BE2C (cell line): ENCODE measurements at regions not wholly inside any gene's neighbourhood (a gene's known extent, or its start where the extent isn't known, plus 50 kb on each side); places are given as distances from the start of the nearest gene placed in this dataset.

Source experiments
- DNase-seq: peaks from one replicate; pipeline ENCODE4 v3.0.0-alpha.2; 2020
- H3K27me3 ChIP-seq: fragments of 250-450 bp; sonication (Bioruptor Pico); 2 replicates; pipeline ENCODE4 v1.5.1; 2020; ENCODE audit warnings: mild to moderate bottlenecking
- H3K36me3 ChIP-seq: fragments of 250-450 bp; sonication (Bioruptor Pico); 2 replicates; pipeline ENCODE4 v1.5.1; 2020; ENCODE audit warnings: mild to moderate bottlenecking
- H3K4me1 ChIP-seq: fragments of 250-450 bp; sonication (Bioruptor Pico); 2 replicates; pipeline ENCODE4 v1.5.1; 2020
- H3K4me3 ChIP-seq: 2 replicates; pipeline ENCODE4 v1.5.1; 2011; ENCODE audit warnings: low read depth, low read length
- H3K9me3 ChIP-seq: fragments of 250-450 bp; sonication (Bioruptor Pico); 2 replicates; pipeline ENCODE4 v1.5.1; 2020
- CTCF ChIP-seq: IDR thresholded peaks from 2 replicates; pipeline ENCODE4 v1.5.1; 2012; ENCODE audit warnings: mild to moderate bottlenecking, low read depth, low read length

- Histone ChIP-seq H3K36me3 (no peaks in the 10 kb centered on the region), H3K4me3 (no peak overlapping the region)
- TF ChIP-seq CTCF, result no peak
Measured at GRCh38 chr12:126993898-126994297, 1273.1 kb upstream of the TMEM132C start.

DNA sequence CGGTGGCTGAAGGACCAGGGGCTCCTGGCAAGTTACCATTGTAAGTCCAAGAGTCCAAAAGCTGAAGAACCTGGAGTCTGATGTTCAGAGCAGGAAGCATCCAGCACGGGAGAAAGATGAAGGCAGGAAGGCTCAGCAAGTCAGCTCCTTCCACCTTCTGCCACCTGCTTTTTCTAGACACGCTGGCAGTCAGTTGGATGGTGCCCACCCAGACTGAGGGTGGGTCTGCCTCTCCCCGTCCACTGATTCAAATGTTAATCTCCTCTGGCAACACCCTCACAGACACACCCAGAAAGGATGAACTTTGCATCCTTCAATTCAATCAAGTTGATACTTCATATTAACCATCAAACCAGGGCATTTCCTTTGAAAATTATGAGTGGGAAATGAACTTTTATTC is 1272.4 kb upstream of the TMEM132C start:
- TF ChIP-seq CTCF, result no peak
- H3K27me3 ChIP-seq, result no peaks in the 10 kb centered on the region
- DNase-seq, result no peak
- H3K36me3 ChIP-seq, result no peaks in the 10 kb centered on the region
- no peaks in the 10 kb centered on the region; the same call in 1 of the 2 replicates for H3K9me3 ChIP-seq
- H3K4me1 ChIP-seq, result no peaks in the 10 kb centered on the region
- no peak overlapping the region for H3K4me3 ChIP-seq

More at GRCh38 chr12:126993898-126994297, 1273.1 kb upstream of the TMEM132C start:
- no peaks in the 10 kb centered on the region; the same call in 1 of the 2 replicates for H3K9me3 ChIP-seq
- no peaks in the 10 kb centered on the region for H3K27me3 ChIP-seq
- DNase-seq, result no peak
- H3K4me1 ChIP-seq, result no peaks in the 10 kb centered on the region

- H3K9me3 ChIP-seq, result no peaks in the 10 kb centered on the region
- no peak for TF ChIP-seq CTCF
- no peaks in the 10 kb centered on the region for H3K36me3 ChIP-seq
- DNase-seq, result no peak
- no peak overlapping the region for H3K4me3 ChIP-seq
- H3K4me1 ChIP-seq, result no peaks in the 10 kb centered on the region
- no peaks in the 10 kb centered on the region for H3K27me3 ChIP-seq
Measured at GRCh38 chr12:126998031-126998430, 1268.9 kb upstream of the TMEM132C start.

- TF ChIP-seq CTCF, result no peak
- DNase-seq, result no peak
- Histone ChIP-seq H3K36me3 (no peaks in the 10 kb centered on the region), H3K4me3 (no peak overlapping the region), H3K4me1 (no peaks in the 10 kb centered on the region), H3K9me3 (no peaks in the 10 kb centered on the region), H3K27me3 (no peaks in the 10 kb centered on the region)
Measured at GRCh38 chr12:126998747-126999285, 1268.2 kb upstream of the TMEM132C start.

DNA sequence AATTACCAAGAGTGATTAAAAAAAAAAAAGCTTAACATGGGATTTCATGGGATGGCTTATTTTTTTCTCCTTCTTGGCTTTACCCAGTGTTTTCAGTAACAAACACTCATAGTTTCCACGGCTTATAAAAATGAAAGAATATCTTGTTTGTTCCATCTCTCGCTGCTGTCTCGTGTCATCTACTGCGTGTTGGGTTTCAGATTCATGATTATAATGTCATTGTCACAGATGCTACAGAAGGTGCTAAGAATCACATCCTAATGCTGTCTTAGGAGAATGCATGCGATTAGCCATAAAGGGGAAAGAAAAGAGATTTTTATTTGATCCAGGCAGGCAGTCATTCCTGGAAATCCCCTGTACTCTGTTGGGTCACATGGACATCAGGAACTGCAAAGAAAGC is 1267.6 kb upstream of the TMEM132C start:
- H3K4me3 ChIP-seq, result no peak overlapping the region
- no peaks in the 10 kb centered on the region for H3K4me1 ChIP-seq
- no peaks in the 10 kb centered on the region for H3K36me3 ChIP-seq
- no peaks in the 10 kb centered on the region for H3K27me3 ChIP-seq
- no peak for DNase-seq
- TF ChIP-seq CTCF, result no peak
- no peaks in the 10 kb centered on the region for H3K9me3 ChIP-seq

GRCh38 chr12:127005406-127005805 is 1261.6 kb upstream of the TMEM132C start:
- peaks cover 5% of the 10 kb centered on the region; the same call in 1 of the 2 replicates for H3K9me3 ChIP-seq
- no peak overlapping the region for H3K4me3 ChIP-seq
- DNase-seq, result no peak
- no peak for TF ChIP-seq CTCF
- no peaks in the 10 kb centered on the region for H3K4me1 ChIP-seq
- no peaks in the 10 kb centered on the region for H3K36me3 ChIP-seq
- H3K27me3 ChIP-seq, result no peaks in the 10 kb centered on the region
